Mucosa of descending colon (tissue), 3 donors: ENCODE measurements at regions not wholly inside any gene's neighbourhood (a gene's known extent, or its start where the extent isn't known, plus 50 kb on each side); places are given as distances from the start of the nearest gene placed in this dataset.
A peak's percentile ranks its signal among the peaks of the same experiment; 100 is the strongest.

Source experiments
- ATAC-seq: fragments of 200-7000 bp; cut with Tn5 transposase; one replicate; pipeline ENCODE4 v1.9.1; 2020; ENCODE audit warnings: mild to moderate bottlenecking, moderate library complexity
- DNase-seq, 3 donors: peaks; one replicate each; pipeline ENCODE4 v3.0.0-alpha.2; 2020
- H3K36me3 ChIP-seq: fragments of 200-600 bp; one replicate; pipeline ENCODE4 v1.8.0; 2021; ENCODE audit warnings: low read depth, mild to moderate bottlenecking
- H3K4me1 ChIP-seq: fragments of 200-600 bp; one replicate; pipeline ENCODE4 v1.8.0; 2021; ENCODE audit warnings: low read depth, mild to moderate bottlenecking
- H3K4me3 ChIP-seq: fragments of 200-600 bp; one replicate; pipeline ENCODE4 v1.8.0; 2021; ENCODE audit warnings: mild to moderate bottlenecking
- H3K9me3 ChIP-seq: fragments of 200-600 bp; one replicate; pipeline ENCODE4 v1.8.0; 2021; ENCODE audit warnings: mild to moderate bottlenecking
- CTCF ChIP-seq: fragments of 200-600 bp; IDR thresholded peaks from one replicate; pipeline ENCODE4 v1.8.0; 2022; ENCODE audit warnings: antibody characterized with exemption, mild to moderate bottlenecking
- intact Hi-C, 2 donors: fragments of 100-400 bp; cut with DNase I in 1 of 2; cut with micrococcal nuclease in 1 of 2; formaldehyde crosslinking; loops; one replicate each; pipeline versions ENCODE4 v1.11.0 to v1.11.1; 2022; cut with DNase I, micrococcal nuclease
- donor health status: DM: no; HTN: no; CAD: no; lungs with moderate emphysema.
- donor health status: DM: no; HTN: no; CAD: no.
- donor health status: DM: no; HTN: yes; CAD: no.

- ATAC-seq: peak; percentile 12
- TF ChIP-seq CTCF: no peak
- peaks cover 3% of the 10 kb centered on the region for H3K36me3 ChIP-seq
- H3K9me3 ChIP-seq: no peaks in the 10 kb centered on the region
- intact Hi-C loops: no loop called here
- H3K4me1 ChIP-seq: no peaks in the 10 kb centered on the region
- no peak overlapping the region for H3K4me3 ChIP-seq
- peak in 2 of 3 donors; percentile 12 to 34 for DNase-seq
Measured at GRCh38 chr16:22424161-22424937, 49.9 kb upstream of the CDR2 start.
